ENCODE measurements at regions not wholly inside any gene's neighbourhood (a gene's known extent, or its start where the extent isn't known, plus 50 kb on each side); places are given as distances from the start of the nearest gene placed in this dataset.
A peak's percentile ranks its signal among the peaks of the same experiment; 100 is the strongest.

DNA sequence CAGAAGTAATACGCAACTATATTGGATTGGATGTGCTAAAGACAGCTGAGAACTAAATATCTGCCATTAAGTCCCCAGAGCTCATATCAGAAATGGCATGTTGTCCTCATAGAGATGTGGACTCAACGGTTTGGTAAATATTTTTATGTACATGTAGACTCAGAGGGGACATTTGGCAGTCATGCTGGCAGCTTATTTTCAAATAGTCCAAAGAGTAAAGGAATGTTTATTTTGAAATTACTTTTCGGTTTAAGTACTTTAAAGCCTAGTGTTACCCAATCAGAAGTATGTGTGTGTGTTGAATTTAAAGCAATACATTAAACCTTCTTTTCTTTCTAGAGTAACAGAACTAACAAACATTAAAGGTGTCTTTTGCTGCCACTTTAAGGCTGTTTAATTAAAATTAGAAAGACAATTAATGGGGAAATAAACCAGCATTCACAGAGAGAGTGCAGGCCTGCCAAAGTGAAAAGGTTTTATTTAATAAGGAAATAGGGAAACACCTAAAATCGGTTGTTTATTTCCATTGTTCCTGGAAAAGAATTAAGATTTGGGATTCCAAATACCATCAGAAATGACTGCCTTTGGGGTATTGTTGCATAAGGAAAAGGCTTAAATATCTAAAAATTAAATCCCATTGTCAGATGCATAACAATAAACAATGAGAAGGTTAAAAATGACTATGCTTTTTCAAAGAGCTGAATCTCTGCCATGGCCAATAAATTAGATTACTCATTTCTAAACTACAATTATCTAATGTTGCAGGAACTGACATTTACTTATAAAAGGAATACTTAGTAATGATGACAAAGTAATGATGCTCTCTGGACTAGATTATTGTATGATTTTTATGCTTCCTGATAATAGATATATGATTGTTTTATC is 113.4 kb upstream of the AHR start:
- H3K4me1 ChIP-seq = peaks cover 0 to 21% (median 0%) of the 10 kb centered on the region in 10 experiments; a peak in 6 of 20 replicates
- no peaks in the 10 kb centered on the region for H3K36me3 ChIP-seq
- H3K9me3 ChIP-seq (replicated peaks in 1 of 11) = no peaks in the 10 kb centered on the region
- H3K9ac ChIP-seq = no peak overlapping the region
- no peak overlapping the region for H3K4me3 ChIP-seq
- H4K20me1 ChIP-seq = no peaks in the 10 kb centered on the region
- peak overlapping the region in 3 of 11 experiments; percentile 15 to 45 (median 39); a peak in 4 of 22 replicates for H3K4me2 ChIP-seq
- TF ChIP-seq Cebpa-rat (IDR thresholded peaks at IDR 0.05) = no peak
- H3K27ac ChIP-seq = peak overlapping the region in 1 of 11 experiments; percentile 18; a peak in 3 of 22 replicates
- H3K27me3 ChIP-seq = no peaks in the 10 kb centered on the region

DNA sequence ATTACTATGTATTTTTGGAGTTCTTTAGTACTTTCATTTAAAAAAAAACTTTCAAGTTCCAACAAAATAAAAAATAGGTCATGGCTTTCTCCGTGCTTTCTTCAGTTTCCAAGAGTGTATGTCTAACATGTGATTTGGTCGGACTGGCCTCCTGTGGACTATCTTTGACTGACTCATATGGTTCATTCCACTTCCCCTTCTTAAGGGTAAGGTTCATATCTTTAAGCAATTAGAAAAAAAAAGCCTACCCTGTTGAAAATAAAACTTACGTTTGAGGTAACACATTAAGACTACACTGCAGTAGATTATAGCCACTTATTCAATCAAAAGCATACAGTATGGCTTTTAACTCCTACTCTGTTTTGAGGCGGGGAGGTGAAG is 112.8 kb upstream of the AHR start:
- Histone ChIP-seq H3K27ac (peak overlapping the region in 3 of 11 experiments; percentile 0 to 18 (median 3); a peak in 3 of 22 replicates), H4K20me1 (no peaks in the 10 kb centered on the region), H3K9ac (no peak overlapping the region), H3K36me3 (no peaks in the 10 kb centered on the region), H3K27me3 (no peaks in the 10 kb centered on the region), H3K4me2 (peak overlapping the region in 3 of 11 experiments; percentile 21 to 39 (median 38); a peak in 5 of 22 replicates), H3K4me3 (no peak overlapping the region), H3K4me1 (peaks cover 0 to 21% (median 0%) of the 10 kb centered on the region in 10 experiments; a peak in 6 of 20 replicates), H3K9me3 (replicated peaks in 1 of 11) (no peaks in the 10 kb centered on the region)
- TF ChIP-seq Cebpa-rat (IDR thresholded peaks at IDR 0.05) = no peak

DNA sequence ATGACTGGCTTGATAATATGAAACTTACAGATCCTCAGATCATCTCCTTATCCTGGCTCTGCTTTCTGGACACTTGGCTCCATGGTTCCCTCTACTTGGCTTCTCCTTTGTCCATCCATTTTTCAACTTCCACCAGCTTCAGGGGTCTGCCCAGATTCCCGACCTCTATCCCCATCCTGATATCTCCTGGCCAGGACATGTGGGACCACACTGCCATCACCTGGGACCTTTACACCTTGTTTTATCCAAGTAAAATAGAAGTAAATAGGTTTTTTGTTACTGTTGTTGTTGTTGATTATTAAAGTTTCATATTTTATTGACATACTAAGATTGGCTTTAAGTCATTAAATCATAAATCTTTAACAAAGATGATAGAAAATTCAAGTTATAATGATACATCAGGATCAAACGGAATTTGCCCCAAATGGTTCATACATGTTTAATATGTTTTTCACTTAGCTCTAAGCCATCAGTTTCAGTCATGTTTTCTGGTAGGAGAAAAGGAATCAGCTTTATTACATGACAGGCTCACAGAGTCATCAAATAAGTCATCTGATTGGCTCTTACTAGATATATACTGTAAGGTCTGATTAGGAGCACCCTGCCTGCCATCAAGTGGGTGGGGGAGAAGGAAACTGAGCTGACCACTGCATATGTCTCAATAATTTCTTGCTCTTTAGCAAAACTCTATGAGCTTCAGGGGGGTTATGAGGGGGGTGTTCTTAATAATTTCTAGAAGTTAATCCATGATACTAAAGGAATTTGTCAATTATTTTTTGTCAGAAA is 111.5 kb upstream of the AHR start:
- Histone ChIP-seq H4K20me1 (no peaks in the 10 kb centered on the region), H3K4me2 (peak overlapping the region in 3 of 11 experiments; percentile 21 to 39 (median 38); a peak in 4 of 22 replicates), H3K9ac (no peak overlapping the region), H3K4me3 (no peak overlapping the region), H3K27me3 (no peaks in the 10 kb centered on the region), H3K27ac (0 out of 22 replicates have a peak overlapping the region, but pooled peaks of 1 of the 11 experiments have one; percentile 3), H3K36me3 (no peaks in the 10 kb centered on the region), H3K9me3 (replicated peaks in 1 of 11) (no peaks in the 10 kb centered on the region), H3K4me1 (peaks cover 0 to 21% (median 0%) of the 10 kb centered on the region in 10 experiments; a peak in 6 of 20 replicates)
- no peak for TF ChIP-seq Cebpa-rat (IDR thresholded peaks at IDR 0.05)

DNA sequence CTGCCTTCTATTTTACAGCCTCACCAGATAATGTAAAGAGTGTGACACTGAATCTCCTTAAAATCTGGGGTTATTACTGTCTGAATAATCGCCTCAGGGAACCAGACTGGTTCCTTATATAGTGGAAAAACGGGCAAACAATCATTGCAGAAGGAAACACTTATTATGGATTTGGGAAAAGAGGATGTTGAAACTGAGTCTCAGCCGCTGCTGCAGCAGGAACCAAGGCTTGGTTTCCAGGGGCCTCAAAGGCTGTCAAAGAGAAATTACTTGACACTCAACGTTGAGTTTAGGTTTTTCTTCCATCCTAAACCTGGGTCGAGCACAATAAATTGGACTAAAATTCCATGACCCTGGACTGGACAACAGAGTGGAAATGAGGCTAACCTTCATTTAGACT is 103.8 kb upstream of the AHR start:
- Histone ChIP-seq H3K4me3 (no peak overlapping the region), H3K36me3 (no peaks in the 10 kb centered on the region), H3K4me2 (peak overlapping the region in 3 of 11 experiments; percentile 30 to 79 (median 64); a peak in 6 of 22 replicates), H3K4me1 (peaks cover 0 to 22% (median 0%) of the 10 kb centered on the region in 10 experiments; a peak in 7 of 20 replicates), H3K9ac (no peak overlapping the region), H4K20me1 (no peaks in the 10 kb centered on the region), H3K27ac (no peak overlapping the region; a peak in 1 of 22 replicates), H3K27me3 (no peaks in the 10 kb centered on the region), H3K9me3 (replicated peaks in 1 of 11) (no peaks in the 10 kb centered on the region)
- TF ChIP-seq Cebpa-rat (IDR thresholded peaks at IDR 0.05) = no peak

DNA sequence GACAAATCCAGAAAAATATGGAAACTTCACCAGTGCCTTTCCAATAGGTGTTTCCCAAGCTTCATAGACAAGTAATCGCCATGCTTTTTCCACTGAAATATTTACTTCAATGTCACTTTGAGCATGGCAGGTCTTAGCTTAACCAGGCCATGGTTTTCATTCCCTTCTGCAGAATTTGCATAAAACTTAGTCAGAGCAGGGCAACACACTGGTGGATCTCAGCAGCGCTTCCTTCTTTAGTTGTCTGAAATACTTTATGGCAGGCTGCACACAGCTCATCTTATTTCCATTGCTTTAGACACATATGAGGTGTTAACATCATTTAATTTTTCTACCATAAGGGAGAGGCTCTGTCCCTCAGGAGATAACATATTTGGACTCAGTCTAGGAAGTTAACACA is 102.9 kb upstream of the AHR start:
- Histone ChIP-seq H3K9ac (no peak overlapping the region), H3K36me3 (no peaks in the 10 kb centered on the region), H4K20me1 (no peaks in the 10 kb centered on the region), H3K4me2 (peak overlapping the region in 3 of 11 experiments; percentile 30 to 79 (median 64); a peak in 5 of 22 replicates), H3K9me3 (replicated peaks in 1 of 11) (peaks cover 0 to 4% (median 0%) of the 10 kb centered on the region in 11 experiments; a peak in 1 of 22 replicates), H3K27ac (no peak overlapping the region), H3K4me1 (peaks cover 0 to 22% (median 0%) of the 10 kb centered on the region in 10 experiments; a peak in 7 of 20 replicates), H3K4me3 (no peak overlapping the region), H3K27me3 (no peaks in the 10 kb centered on the region)
- no peak for TF ChIP-seq Cebpa-rat (IDR thresholded peaks at IDR 0.05)

DNA sequence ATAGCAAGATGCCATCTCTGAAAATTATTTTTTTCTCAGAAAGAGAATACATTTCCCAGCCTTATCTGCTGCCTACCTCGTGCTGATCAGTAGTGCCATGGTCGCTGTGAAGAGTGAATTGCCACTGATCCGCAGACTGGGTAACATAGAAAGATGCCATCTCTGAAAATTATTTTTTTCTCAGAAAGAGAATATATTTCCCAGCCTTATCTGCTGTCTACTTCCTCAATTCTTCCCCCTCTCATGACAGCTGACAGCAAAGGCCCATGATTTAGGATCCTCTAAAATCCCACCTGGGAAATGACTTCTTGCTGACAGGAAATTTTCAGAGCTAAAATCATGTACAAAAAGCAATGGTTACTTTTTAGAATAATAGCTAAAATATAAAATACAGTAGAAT is 92.5 kb upstream of the AHR start:
- H3K9ac ChIP-seq = no peak overlapping the region
- H3K9me3 ChIP-seq (replicated peaks in 1 of 11) = no peaks in the 10 kb centered on the region
- H3K4me2 ChIP-seq = no peak overlapping the region
- H3K4me1 ChIP-seq = peaks cover 0 to 14% (median 4%) of the 10 kb centered on the region in 10 experiments; a peak in 9 of 20 replicates
- no peak overlapping the region for H3K27ac ChIP-seq
- no peak overlapping the region for H3K4me3 ChIP-seq
- TF ChIP-seq Cebpa-rat (IDR thresholded peaks at IDR 0.05) = no peak
- no peaks in the 10 kb centered on the region for H3K27me3 ChIP-seq
- H4K20me1 ChIP-seq = no peaks in the 10 kb centered on the region
- no peaks in the 10 kb centered on the region for H3K36me3 ChIP-seq

DNA sequence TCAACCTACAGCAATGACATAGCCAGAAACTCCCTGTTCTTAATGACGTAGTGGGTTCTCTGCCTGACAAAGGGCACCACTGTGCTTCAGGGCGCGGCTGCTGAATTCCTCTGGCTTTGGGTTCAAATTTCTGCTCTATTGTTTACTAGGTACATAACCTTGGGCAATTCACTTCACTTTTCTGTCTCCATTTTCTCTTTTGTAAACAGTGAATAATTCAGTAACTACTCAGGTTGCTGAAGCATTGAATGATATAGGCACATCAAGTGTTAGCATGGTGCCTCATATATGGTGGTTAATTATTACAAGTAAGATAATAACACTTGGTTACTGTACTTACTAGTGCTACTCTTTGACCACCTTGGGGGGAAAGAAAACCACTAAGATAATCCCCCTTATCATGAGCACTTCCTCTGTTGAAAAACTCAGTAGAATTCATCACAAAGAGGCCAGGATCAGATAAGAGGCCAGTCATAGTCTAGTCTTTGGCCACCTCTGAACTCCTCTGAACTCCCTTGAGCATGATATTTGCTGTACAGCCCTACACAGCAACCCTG is 92.0 kb upstream of the AHR start:
- Histone ChIP-seq H3K9me3 (replicated peaks in 1 of 11) (no peaks in the 10 kb centered on the region), H3K27me3 (no peaks in the 10 kb centered on the region), H4K20me1 (no peaks in the 10 kb centered on the region), H3K36me3 (no peaks in the 10 kb centered on the region), H3K4me2 (no peak overlapping the region), H3K4me3 (no peak overlapping the region), H3K27ac (no peak overlapping the region), H3K9ac (no peak overlapping the region), H3K4me1 (peaks cover 0 to 14% (median 4%) of the 10 kb centered on the region in 10 experiments; a peak in 9 of 20 replicates)
- no peak for TF ChIP-seq Cebpa-rat (IDR thresholded peaks at IDR 0.05)

DNA sequence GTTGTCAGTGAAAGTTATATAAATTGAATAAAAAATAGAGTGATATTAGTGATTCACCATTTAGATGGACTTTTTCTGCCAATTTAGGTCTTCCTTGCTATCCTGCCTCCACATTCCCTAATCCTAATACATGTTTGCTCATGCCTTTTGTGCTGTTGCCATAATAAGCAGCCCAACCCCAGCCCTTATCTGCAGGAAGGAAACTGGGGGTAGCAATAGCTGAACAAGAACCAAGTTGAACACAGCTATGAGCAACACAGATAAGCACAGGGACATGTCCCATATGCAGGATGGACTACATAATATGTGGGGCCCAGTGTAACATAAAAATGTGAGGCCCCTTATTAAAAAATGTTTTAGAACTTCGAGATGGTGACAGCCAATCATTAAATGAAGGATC is 91.2 kb upstream of the AHR start:
- H4K20me1 ChIP-seq = no peaks in the 10 kb centered on the region
- no peak overlapping the region for H3K4me3 ChIP-seq
- H3K27ac ChIP-seq = no peak overlapping the region
- no peaks in the 10 kb centered on the region for H3K9me3 ChIP-seq (replicated peaks in 1 of 11)
- no peaks in the 10 kb centered on the region for H3K36me3 ChIP-seq
- TF ChIP-seq Cebpa-rat (IDR thresholded peaks at IDR 0.05) = no peak
- H3K27me3 ChIP-seq = no peaks in the 10 kb centered on the region
- peaks cover 0 to 14% (median 4%) of the 10 kb centered on the region in 10 experiments; a peak in 9 of 20 replicates for H3K4me1 ChIP-seq
- no peak overlapping the region for H3K9ac ChIP-seq
- H3K4me2 ChIP-seq = peak overlapping the region in 6 of 11 experiments; percentile 0 to 47 (median 21); a peak in 5 of 22 replicates

All from BLaER1 treated with 17β-estradiol and CSF1 and Interleukin-3, amounts not matched to agents 10 nM and 100 nM (cell line).